Smooth muscle cell (in vitro differentiated cells): ENCODE measurements at regions not wholly inside any gene's neighbourhood (a gene's known extent, or its start where the extent isn't known, plus 50 kb on each side); places are given as distances from the start of the nearest gene placed in this dataset.

Experiments
- DNase-seq: peaks from one replicate; lab custom pipeline; 2025; ENCODE audit not compliant: unreplicated experiment; lab: John Stamatoyannopoulos, UW
- H2AFZ ChIP-seq: fragments of 200-600 bp; sonication (generic); 2 replicates; pipeline ENCODE4 v1.6.0; 2016; ENCODE audit warnings: antibody characterized with exemption, low read depth, mild to moderate bottlenecking
- H3F3A ChIP-seq: fragments of 200-600 bp; sonication (generic); 2 replicates; pipeline ENCODE4 v1.6.0; 2017; ENCODE audit warnings: antibody characterized with exemption, low read depth
- H3K27ac ChIP-seq: fragments of 200-600 bp; sonication (generic); 2 replicates; pipeline ENCODE4 v1.5.1; 2016; ENCODE audit warnings: low read depth, mild to moderate bottlenecking
- H3K27me3 ChIP-seq: fragments of 200-600 bp; sonication (generic); 2 replicates; pipeline ENCODE4 v1.6.1; 2016; ENCODE audit warnings: low read depth, mild to moderate bottlenecking
- H3K36me3 ChIP-seq: fragments of 200-600 bp; sonication (generic); 2 replicates; pipeline ENCODE4 v1.5.1; 2016; ENCODE audit warnings: low read depth
- H3K4me1 ChIP-seq: fragments of 200-600 bp; sonication (generic); 2 replicates; pipeline ENCODE4 v1.5.1; 2016; ENCODE audit warnings: low read depth
- H3K4me2 ChIP-seq: fragments of 200-600 bp; sonication (generic); 2 replicates; pipeline ENCODE4 v1.6.0; 2016; ENCODE audit warnings: mild to moderate bottlenecking
- H3K4me3 ChIP-seq: fragments of 200-600 bp; sonication (generic); 2 replicates; pipeline ENCODE4 v1.5.1; 2016; ENCODE audit warnings: mild to moderate bottlenecking
- H3K79me2 ChIP-seq: fragments of 200-600 bp; sonication (generic); 2 replicates; pipeline ENCODE4 v1.6.0; 2016; ENCODE audit warnings: low read depth, mild to moderate bottlenecking
- H3K9ac ChIP-seq: fragments of 200-600 bp; sonication (generic); 2 replicates; pipeline ENCODE4 v1.6.0; 2016; ENCODE audit warnings: low read depth
- H3K9me3 ChIP-seq: fragments of 200-600 bp; sonication (generic); replicated peaks from 2 replicates; pipeline ENCODE4 v1.5.1; 2016; ENCODE audit warnings: low read depth
- H4K20me1 ChIP-seq: fragments of 200-600 bp; sonication (generic); 2 replicates; pipeline ENCODE4 v1.6.0; 2016; ENCODE audit warnings: low read depth
- WGBS: methylation state at CpG from one replicate; pipeline ENCODE4 v1.1.7; 2016; ENCODE audit warnings: low lambda C conversion rate; 5-methylcytosine and 5-hydroxymethylcytosine counted together
- TF ChIP-seq, protein P1 (sequence below): fragments of 200-600 bp; sonication (generic); IDR thresholded peaks from 2 replicates; pipeline ENCODE4 v1.5.1; 2017; ENCODE audit warnings: borderline replicate concordance, mild to moderate bottlenecking, antibody characterized with exemption; ENCODE audit not compliant: insufficient read depth, poor library complexity, severe bottlenecking

- TF ChIP-seq, protein P1, sequence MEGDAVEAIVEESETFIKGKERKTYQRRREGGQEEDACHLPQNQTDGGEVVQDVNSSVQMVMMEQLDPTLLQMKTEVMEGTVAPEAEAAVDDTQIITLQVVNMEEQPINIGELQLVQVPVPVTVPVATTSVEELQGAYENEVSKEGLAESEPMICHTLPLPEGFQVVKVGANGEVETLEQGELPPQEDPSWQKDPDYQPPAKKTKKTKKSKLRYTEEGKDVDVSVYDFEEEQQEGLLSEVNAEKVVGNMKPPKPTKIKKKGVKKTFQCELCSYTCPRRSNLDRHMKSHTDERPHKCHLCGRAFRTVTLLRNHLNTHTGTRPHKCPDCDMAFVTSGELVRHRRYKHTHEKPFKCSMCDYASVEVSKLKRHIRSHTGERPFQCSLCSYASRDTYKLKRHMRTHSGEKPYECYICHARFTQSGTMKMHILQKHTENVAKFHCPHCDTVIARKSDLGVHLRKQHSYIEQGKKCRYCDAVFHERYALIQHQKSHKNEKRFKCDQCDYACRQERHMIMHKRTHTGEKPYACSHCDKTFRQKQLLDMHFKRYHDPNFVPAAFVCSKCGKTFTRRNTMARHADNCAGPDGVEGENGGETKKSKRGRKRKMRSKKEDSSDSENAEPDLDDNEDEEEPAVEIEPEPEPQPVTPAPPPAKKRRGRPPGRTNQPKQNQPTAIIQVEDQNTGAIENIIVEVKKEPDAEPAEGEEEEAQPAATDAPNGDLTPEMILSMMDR: no peak
- H3K27ac ChIP-seq: no peak overlapping the region
- WGBS: 94% methylated on average over 13 of the region's 13 CpGs
Observed at GRCh38 chr10:78456649-78457400, 423.2 kb downstream of the RPS24 start.

GRCh38 chr10:78457804-78458482 is 424.3 kb downstream of the RPS24 start:
- no peak for DNase-seq

More at GRCh38 chr10:78456649-78457400, 423.2 kb downstream of the RPS24 start:
- no peaks in the 10 kb centered on the region for H3K27me3 ChIP-seq
- H4K20me1 ChIP-seq: no peaks in the 10 kb centered on the region
- no peak overlapping the region for H3K4me2 ChIP-seq
- no peaks in the 10 kb centered on the region for H3K36me3 ChIP-seq
- no peaks in the 10 kb centered on the region for H3K9me3 ChIP-seq
- no peaks in the 10 kb centered on the region for H3K79me2 ChIP-seq
- no peak overlapping the region for H3K4me3 ChIP-seq
- H3F3A ChIP-seq: peaks cover 3% of the 10 kb centered on the region
- no peak for DNase-seq
- H3K4me1 ChIP-seq: no peaks in the 10 kb centered on the region
- H3K9ac ChIP-seq: no peak overlapping the region
- no peak overlapping the region for H2AFZ ChIP-seq

GRCh38 chr10:78458983-78459638 is 425.4 kb downstream of the RPS24 start:
- H3K27ac ChIP-seq: peak overlapping the region; percentile 34
- no peak overlapping the region for H3K9ac ChIP-seq
- TF ChIP-seq, protein P1: no peak
- H3K9me3 ChIP-seq: no peaks in the 10 kb centered on the region
- DNase-seq: no peak
- 81% methylated on average over 3 of the region's 3 CpGs for WGBS
- H2AFZ ChIP-seq: no peak overlapping the region
- H3K4me1 ChIP-seq: no peaks in the 10 kb centered on the region
- no peak overlapping the region for H3K4me3 ChIP-seq
- H3K4me2 ChIP-seq: peak overlapping the region; percentile 58
- no peaks in the 10 kb centered on the region for H3K79me2 ChIP-seq
- H3K27me3 ChIP-seq: no peaks in the 10 kb centered on the region
- H3K36me3 ChIP-seq: no peaks in the 10 kb centered on the region
- peaks cover 3% of the 10 kb centered on the region for H3F3A ChIP-seq
- H4K20me1 ChIP-seq: no peaks in the 10 kb centered on the region

More at GRCh38 chr10:78457804-78458482, 424.3 kb downstream of the RPS24 start:
- Histone ChIP-seq H3K36me3 (no peaks in the 10 kb centered on the region), H2AFZ (no peak overlapping the region), H3K79me2 (no peaks in the 10 kb centered on the region), H3K4me3 (no peak overlapping the region), H3K4me2 (peak overlapping the region; percentile 58), H3K4me1 (no peaks in the 10 kb centered on the region), H3K9me3 (no peaks in the 10 kb centered on the region), H3K9ac (no peak overlapping the region), H3K27ac (peak overlapping the region; percentile 51), H4K20me1 (no peaks in the 10 kb centered on the region), H3F3A (peaks cover 3% of the 10 kb centered on the region), H3K27me3 (no peaks in the 10 kb centered on the region)
- TF ChIP-seq, protein P1: no peak
- WGBS: 41% methylated on average over 8 of the region's 8 CpGs
